Right lobe of liver (tissue), 6 donors: ENCODE measurements at regions not wholly inside any gene's neighbourhood (a gene's known extent, or its start where the extent isn't known, plus 50 kb on each side); places are given as distances from the start of the nearest gene placed in this dataset.
A peak's percentile ranks its signal among the peaks of the same experiment; 100 is the strongest.

Source experiments
- ATAC-seq, 4 donors: fragments of 200-7000 bp; cut with Tn5 transposase; one replicate each; pipeline ENCODE4 v1.9.1; 2020; ENCODE audit warnings: mild to moderate bottlenecking in 4 of 4, moderate library complexity in 4 of 4
- DNase-seq, 3 donors: peaks; one replicate each; pipeline ENCODE4 v3.0.0-alpha.2; 2020
- H3K27ac ChIP-seq, 3 donors: fragments of 200-600 bp; one replicate each; pipeline ENCODE4 v1.8.0; 2022
- H3K27me3 ChIP-seq, 2 donors: fragments of 200-600 bp; one replicate each; pipeline ENCODE4 v1.8.0; 2022
- H3K36me3 ChIP-seq, 4 donors: fragments of 200-600 bp; sonication (generic) in 1 of 4; one replicate each; pipeline versions ENCODE4 v1.5.1 to v1.8.0; 2017 to 2022; ENCODE audit warnings: control low read depth in 1 of 4
- H3K4me1 ChIP-seq, 4 donors: fragments of 200-600 bp; sonication (generic) in 1 of 4; one replicate each; pipeline versions ENCODE4 v1.5.1 to v1.8.0; 2017 to 2022; ENCODE audit warnings: control low read depth in 1 of 4
- H3K4me3 ChIP-seq, 3 donors: fragments of 200-600 bp; one replicate each; pipeline ENCODE4 v1.8.0; 2022
- H3K9me3 ChIP-seq, 4 donors: fragments of 200-600 bp; sonication (generic) in 1 of 4; one replicate each; pipeline versions ENCODE4 v1.5.1 to v1.8.0; 2017 to 2022; ENCODE audit warnings: control low read depth in 1 of 4
- POLR2A ChIP-seq: fragments of 450-650 bp; IDR thresholded peaks from one replicate; pipeline ENCODE4 v1.6.1; 2017; ENCODE audit warnings: antibody characterized with exemption, mild to moderate bottlenecking
- WGBS: methylation state at CpG from one replicate; pipeline ENCODE4 v1.1.6; 2018; ENCODE audit warnings: low coverage, low lambda C conversion rate; ENCODE audit not compliant: insufficient coverage; ENCODE audit errors: missing lambda C conversion rate; 5-methylcytosine and 5-hydroxymethylcytosine counted together
- intact Hi-C, 2 donors: fragments of 100-400 bp; cut with DNase I; formaldehyde crosslinking; loops; one replicate each; pipeline versions ENCODE4 v1.11.2 to v1.14.1; 2022
- TF ChIP-seq, protein P1 (sequence below), 4 donors: fragments of 200-600 bp in 3 of 4; fragments of 450-650 bp in 1 of 4; IDR thresholded peaks; one replicate each; pipeline versions ENCODE4 v1.5.1 to v1.8.0; 2016 to 2022; ENCODE audit warnings: antibody characterized with exemption in 4 of 4, mild to moderate bottlenecking in 2 of 4
- donor health status: DM: no; HTN: yes; CAD: no.
- donor health status: DM: no; HTN: no; CAD: no.
- donor health status: DM: no; HTN: no; CAD: no.
- donor health status: DM: no; HTN: yes; CAD: no.
- donor health status: DM: no; HTN: yes; CAD: no.

DNA sequence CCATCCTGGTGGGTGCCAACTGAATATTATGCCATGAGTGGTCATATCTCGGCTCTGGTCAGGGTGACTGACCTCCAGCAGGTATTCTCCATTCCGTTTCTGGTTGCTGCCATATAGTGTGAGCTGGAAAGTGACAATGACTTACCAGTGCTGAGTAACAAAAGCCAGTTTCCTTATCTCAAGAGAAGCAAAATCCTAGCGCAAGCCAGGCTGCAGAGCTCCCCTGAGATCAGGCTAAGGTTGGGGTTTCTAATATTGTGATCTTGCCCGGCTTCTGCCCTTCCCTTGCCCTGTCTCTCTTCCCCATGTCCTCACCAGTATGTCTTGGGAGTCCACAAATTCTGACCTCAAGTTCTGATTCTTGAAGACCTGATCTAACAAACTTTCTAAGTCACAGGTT, 271.3 kb upstream of the SPTLC3 start:
- TF ChIP-seq, protein P1, sequence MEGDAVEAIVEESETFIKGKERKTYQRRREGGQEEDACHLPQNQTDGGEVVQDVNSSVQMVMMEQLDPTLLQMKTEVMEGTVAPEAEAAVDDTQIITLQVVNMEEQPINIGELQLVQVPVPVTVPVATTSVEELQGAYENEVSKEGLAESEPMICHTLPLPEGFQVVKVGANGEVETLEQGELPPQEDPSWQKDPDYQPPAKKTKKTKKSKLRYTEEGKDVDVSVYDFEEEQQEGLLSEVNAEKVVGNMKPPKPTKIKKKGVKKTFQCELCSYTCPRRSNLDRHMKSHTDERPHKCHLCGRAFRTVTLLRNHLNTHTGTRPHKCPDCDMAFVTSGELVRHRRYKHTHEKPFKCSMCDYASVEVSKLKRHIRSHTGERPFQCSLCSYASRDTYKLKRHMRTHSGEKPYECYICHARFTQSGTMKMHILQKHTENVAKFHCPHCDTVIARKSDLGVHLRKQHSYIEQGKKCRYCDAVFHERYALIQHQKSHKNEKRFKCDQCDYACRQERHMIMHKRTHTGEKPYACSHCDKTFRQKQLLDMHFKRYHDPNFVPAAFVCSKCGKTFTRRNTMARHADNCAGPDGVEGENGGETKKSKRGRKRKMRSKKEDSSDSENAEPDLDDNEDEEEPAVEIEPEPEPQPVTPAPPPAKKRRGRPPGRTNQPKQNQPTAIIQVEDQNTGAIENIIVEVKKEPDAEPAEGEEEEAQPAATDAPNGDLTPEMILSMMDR (IDR thresholded peaks at IDR 0.05): no peak
- no peak for TF ChIP-seq POLR2A
- 20% methylated on average over 3 of the region's 4 CpGs for WGBS
- Histone ChIP-seq H3K27me3 (no peaks in the 10 kb centered on the region), H3K4me1 (no peaks in the 10 kb centered on the region), H3K27ac (no peak overlapping the region), H3K9me3 (no peaks in the 10 kb centered on the region), H3K4me3 (no peak overlapping the region), H3K36me3 (no peaks in the 10 kb centered on the region)
- intact Hi-C loops: no loop called here
- DNase-seq (no peak), ATAC-seq (no peak)

DNA sequence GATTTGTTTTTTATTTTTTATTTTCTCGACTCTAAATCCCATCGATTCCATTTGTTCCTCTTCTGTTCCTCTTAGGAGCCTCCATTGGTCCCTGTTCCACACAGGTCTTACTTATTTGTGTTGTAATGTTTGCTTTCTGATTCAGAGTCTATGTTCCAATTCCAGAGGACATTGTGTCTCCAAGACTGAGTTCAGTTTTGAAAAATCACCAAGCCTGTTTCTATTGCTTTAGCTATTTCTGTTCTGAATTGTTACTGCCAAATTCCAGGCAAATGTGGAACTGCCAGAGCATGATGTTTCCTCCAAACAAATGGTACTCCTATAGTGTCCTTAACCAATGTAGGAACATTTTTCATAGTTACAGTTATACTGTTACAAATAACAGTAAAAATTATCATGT, 270.9 kb upstream of the SPTLC3 start:
- Histone ChIP-seq H3K27ac (no peak overlapping the region), H3K27me3 (no peaks in the 10 kb centered on the region), H3K9me3 (no peaks in the 10 kb centered on the region), H3K4me3 (no peak overlapping the region), H3K36me3 (no peaks in the 10 kb centered on the region), H3K4me1 (no peaks in the 10 kb centered on the region)
- ATAC-seq (no peak), DNase-seq (no peak)
- WGBS: 52% methylated on average over 2 of the region's 2 CpGs
- TF ChIP-seq, protein P1 (IDR thresholded peaks at IDR 0.05): no peak
- TF ChIP-seq POLR2A: no peak
- intact Hi-C loops: no loop called here

DNA sequence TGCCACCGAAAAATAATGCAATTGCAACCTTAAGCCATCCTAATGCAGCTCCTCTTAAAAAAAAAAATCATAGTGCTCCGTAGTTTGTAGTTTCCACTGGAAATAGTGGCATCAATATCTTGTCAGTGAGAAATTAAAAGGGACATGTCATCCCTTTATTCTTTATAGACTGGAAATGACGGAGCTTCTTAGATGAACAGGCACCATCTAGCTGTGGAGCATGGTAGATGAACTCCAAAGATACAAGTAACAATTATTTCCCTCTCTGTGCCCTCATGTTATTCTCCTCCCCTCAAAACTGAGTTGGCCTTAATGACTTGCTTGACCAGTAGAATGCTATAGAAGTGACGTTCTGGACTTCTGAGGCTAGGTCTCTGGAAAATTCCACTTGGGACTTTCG, 268.1 kb upstream of the SPTLC3 start:
- no peaks in the 10 kb centered on the region for H3K27me3 ChIP-seq
- no peak for TF ChIP-seq POLR2A
- TF ChIP-seq, protein P1 (IDR thresholded peaks at IDR 0.05): peak in 1 of 4 donors; percentile 16
- ATAC-seq: peak in 1 of 4 donors; percentile 27
- no peak for DNase-seq
- 48% methylated on average over 5 of the region's 5 CpGs for WGBS
- H3K9me3 ChIP-seq: no peaks in the 10 kb centered on the region
- H3K36me3 ChIP-seq: no peaks in the 10 kb centered on the region
- intact Hi-C loops: no loop called here
- H3K27ac ChIP-seq: no peak overlapping the region
- no peaks in the 10 kb centered on the region for H3K4me1 ChIP-seq
- H3K4me3 ChIP-seq: no peak overlapping the region

DNA sequence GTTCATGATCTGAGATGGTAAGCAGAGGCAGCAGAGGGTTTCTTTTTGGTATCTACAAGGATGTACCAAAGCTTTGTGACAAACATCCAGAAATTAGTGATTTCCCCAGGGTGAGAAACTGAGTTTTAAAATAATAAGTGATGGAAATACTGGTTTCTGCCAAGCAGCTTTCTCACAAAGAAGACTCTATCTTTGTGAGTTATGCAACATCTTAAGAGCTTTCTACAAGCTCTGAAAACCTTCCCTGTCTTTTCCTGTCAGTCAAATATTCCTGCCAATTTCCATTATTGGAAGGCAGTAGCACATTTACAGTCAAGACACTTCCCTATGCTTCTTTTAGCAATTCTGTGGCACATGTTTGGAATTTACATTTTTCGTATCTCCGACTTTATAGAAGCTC, 264.7 kb upstream of the SPTLC3 start:
- no peaks in the 10 kb centered on the region for H3K4me1 ChIP-seq
- H3K27ac ChIP-seq: no peak overlapping the region
- 84% methylated on average over 2 of the region's 2 CpGs for WGBS
- no peak for TF ChIP-seq POLR2A
- TF ChIP-seq, protein P1 (IDR thresholded peaks at IDR 0.05): no peak
- no peaks in the 10 kb centered on the region for H3K27me3 ChIP-seq
- H3K4me3 ChIP-seq: no peak overlapping the region
- no peaks in the 10 kb centered on the region for H3K9me3 ChIP-seq
- ATAC-seq (no peak), DNase-seq (no peak)
- no peaks in the 10 kb centered on the region for H3K36me3 ChIP-seq
- intact Hi-C loops: no loop called here

DNA sequence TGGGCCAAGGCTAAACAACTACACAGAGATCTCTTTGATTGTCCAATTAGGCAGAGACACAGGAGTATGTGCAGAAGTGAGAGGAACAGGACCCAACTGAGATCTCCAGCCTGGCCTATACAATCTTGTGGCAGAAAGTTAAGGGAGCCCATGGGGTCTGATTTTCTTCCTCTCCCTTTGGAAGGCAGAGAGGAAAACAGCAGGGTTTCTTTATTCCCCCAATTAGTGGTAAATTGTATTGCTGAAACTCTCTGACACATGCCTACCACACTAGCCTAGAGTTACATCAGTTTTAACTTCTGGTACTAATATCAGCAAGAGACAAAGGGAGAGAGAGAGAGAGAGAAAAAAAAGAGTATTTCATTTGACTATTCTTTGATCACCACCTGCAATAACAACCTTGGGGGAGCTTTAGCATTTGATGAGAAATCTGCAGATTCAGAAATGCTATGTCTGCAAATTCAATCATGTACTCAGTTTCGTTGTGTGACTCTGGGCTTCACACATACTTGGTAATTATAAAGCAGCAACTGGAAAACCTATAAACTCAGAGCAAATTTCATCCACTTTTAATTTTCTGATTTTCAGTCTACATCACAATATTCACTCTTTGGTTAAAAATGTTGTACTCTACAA, 260.3 kb upstream of the SPTLC3 start:
- Histone ChIP-seq H3K9me3 (no peaks in the 10 kb centered on the region), H3K27me3 (no peaks in the 10 kb centered on the region), H3K27ac (no peak overlapping the region), H3K4me3 (no peak overlapping the region), H3K36me3 (no peaks in the 10 kb centered on the region), H3K4me1 (no peaks in the 10 kb centered on the region)
- intact Hi-C loops: no loop called here
- no peak for TF ChIP-seq POLR2A
- TF ChIP-seq, protein P1 (IDR thresholded peaks at IDR 0.05): no peak
- ATAC-seq (no peak), DNase-seq (no peak)
- 36% methylated on average over 1 of the region's 1 CpG for WGBS
